A673 (cell line): ENCODE measurements at regions not wholly inside any gene's neighbourhood (a gene's known extent, or its start where the extent isn't known, plus 50 kb on each side); places are given as distances from the start of the nearest gene placed in this dataset.

Source experiments
- BruUV-seq: library from RNA; stranded (reverse); fragments of 400-500 nt; replicated peaks from 2 replicates; lab custom pipeline; 2021; lab: Mats Ljungman, UMichigan
- CTCF ChIA-PET: fragments of 300-600 bp; sonication (Branson Sonifier 250); formaldehyde crosslinking; loops from one replicate; lab custom pipeline; 2022; ENCODE audit warnings: antibody characterized with exemption; lab: Charles Lee
- POLR2A ChIA-PET: fragments of 300-600 bp; sonication (Branson Sonifier 250); formaldehyde crosslinking; loops from one replicate; lab custom pipeline; 2022; ENCODE audit warnings: antibody characterized with exemption; ENCODE audit not compliant: low non-redundant PET; lab: Charles Lee
- DNase-seq: peaks from one replicate; pipeline ENCODE4 v3.0.0-alpha.2; 2015; ENCODE audit warnings: low spot score
- H3K27ac ChIP-seq: fragments of 200-600 bp; sonication (generic); 2 replicates; pipeline ENCODE4 v1.5.1; 2016; ENCODE audit warnings: mixed run types, low read depth, mild to moderate bottlenecking, mixed read lengths, antibody characterized with exemption, low read length; ENCODE audit not compliant: poor library complexity, severe bottlenecking
- H3K27me3 ChIP-seq: fragments of 200-600 bp; sonication (generic); replicated peaks from 2 replicates; pipeline ENCODE4 v1.6.1; 2017; ENCODE audit warnings: mixed run types, low read depth, mild to moderate bottlenecking, mixed read lengths, antibody characterized with exemption, low read length; ENCODE audit not compliant: insufficient read depth, poor library complexity
- H3K36me3 ChIP-seq: fragments of 200-600 bp; sonication (generic); 2 replicates; pipeline ENCODE4 v1.6.1; 2016; ENCODE audit warnings: mixed run types, mild to moderate bottlenecking, mixed read lengths, antibody characterized with exemption, low read length; ENCODE audit not compliant: insufficient read depth, poor library complexity, severe bottlenecking
- H3K4me1 ChIP-seq: fragments of 200-600 bp; sonication (generic); 2 replicates; pipeline ENCODE4 v1.6.1; 2017; ENCODE audit warnings: mixed run types, mild to moderate bottlenecking, mixed read lengths, antibody characterized with exemption, low read length; ENCODE audit not compliant: insufficient read depth, poor library complexity, severe bottlenecking
- H3K4me3 ChIP-seq: fragments of 200-600 bp; sonication (generic); 2 replicates; pipeline ENCODE4 v1.5.1; 2016; ENCODE audit warnings: low read depth, mixed run types, mild to moderate bottlenecking, mixed read lengths, low read length; ENCODE audit not compliant: poor library complexity, severe bottlenecking
- H3K9me3 ChIP-seq: fragments of 200-600 bp; sonication (generic); 2 replicates; pipeline ENCODE4 v1.6.1; 2016; ENCODE audit warnings: mixed run types, low read depth, mild to moderate bottlenecking, mixed read lengths, antibody characterized with exemption, low read length; ENCODE audit not compliant: poor library complexity, severe bottlenecking
- CTCF ChIP-seq: fragments of 300-800, 200-600 bp; sonication (generic); conservative IDR thresholded peaks from 2 replicates; pipeline ENCODE4 v1.5.1; 2017; ENCODE audit warnings: low read depth, mild to moderate bottlenecking, antibody characterized with exemption, low read length, moderate library complexity, mixed read lengths
- EZH2 ChIP-seq: fragments of 200-600 bp; sonication (generic); IDR thresholded peaks from 2 replicates; pipeline ENCODE4 v1.6.1; 2017; ENCODE audit warnings: borderline replicate concordance, low read depth, mild to moderate bottlenecking, mixed read lengths, antibody characterized with exemption, low read length; ENCODE audit not compliant: poor library complexity, severe bottlenecking
- intact Hi-C: fragments of 100-400 bp; cut with micrococcal nuclease; formaldehyde crosslinking; loops from one replicate; pipeline ENCODE4 v1.10.0; 2022; ENCODE audit not compliant: unreplicated experiment

- Histone ChIP-seq H3K4me3 (no peak overlapping the region), H3K27ac (no peak overlapping the region), H3K36me3 (no peaks in the 10 kb centered on the region), H3K9me3 (no peaks in the 10 kb centered on the region), H3K4me1 (no peaks in the 10 kb centered on the region), H3K27me3 (no peaks in the 10 kb centered on the region)
- intact Hi-C loops, result no loop called here
- DNase-seq, result no peak
- no TSS peak for BruUV-seq
- CTCF ChIA-PET, result no interaction called here
- POLR2A ChIA-PET, result interaction anchor here (0.6 kb wide), 1 partner anchor 472 kb away, joined by 8 read pairs; no protein-coding TSS in a partner anchor
- TF ChIP-seq CTCF (no peak), EZH2 (no peak)
These were observed 88.4 kb upstream of the PCDH8 start for GRCh38 chr13:52936806-52937205.

GRCh38 chr13:52934258-52934657 is 85.8 kb upstream of the PCDH8 start:
- POLR2A ChIA-PET, result no interaction called here
- intact Hi-C loops, result no loop called here
- no peaks in the 10 kb centered on the region for H3K4me1 ChIP-seq

GRCh38 chr13:52933547-52934210 is 85.2 kb upstream of the PCDH8 start:
- TF ChIP-seq CTCF (no peak), EZH2 (no peak)
- Histone ChIP-seq H3K27me3 (no peaks in the 10 kb centered on the region), H3K27ac (no peak overlapping the region), H3K9me3 (no peaks in the 10 kb centered on the region), H3K4me1 (no peaks in the 10 kb centered on the region), H3K36me3 (no peaks in the 10 kb centered on the region), H3K4me3 (no peak overlapping the region)
- BruUV-seq, result no TSS peak
- POLR2A ChIA-PET, result no interaction called here
- DNase-seq, result no peak
- CTCF ChIA-PET, result no interaction called here
- intact Hi-C loops, result no loop called here

More at GRCh38 chr13:52934258-52934657, 85.8 kb upstream of the PCDH8 start:
- no peaks in the 10 kb centered on the region for H3K9me3 ChIP-seq
- no peak overlapping the region for H3K27ac ChIP-seq
- no peak overlapping the region for H3K4me3 ChIP-seq
- no peak for DNase-seq
- CTCF ChIA-PET, result no interaction called here
- no peak for TF ChIP-seq EZH2
- no peak for TF ChIP-seq CTCF
- no peaks in the 10 kb centered on the region for H3K36me3 ChIP-seq
- no TSS peak for BruUV-seq
- no peaks in the 10 kb centered on the region for H3K27me3 ChIP-seq
